HuH-7 (cell line): ENCODE measurements at regions not wholly inside any gene's neighbourhood (a gene's known extent, or its start where the extent isn't known, plus 50 kb on each side); places are given as distances from the start of the nearest gene placed in this dataset.
"Not testable (repeated sequence)": the region's sequence is repeated elsewhere in the genome, so short reads cannot be mapped to it uniquely, and the experiment has no call there.

Source experiments
- DNase-seq: peaks from one replicate; pipeline ENCODE4 v3.0.0; 2011; ENCODE audit warnings: low spot score

DNA sequence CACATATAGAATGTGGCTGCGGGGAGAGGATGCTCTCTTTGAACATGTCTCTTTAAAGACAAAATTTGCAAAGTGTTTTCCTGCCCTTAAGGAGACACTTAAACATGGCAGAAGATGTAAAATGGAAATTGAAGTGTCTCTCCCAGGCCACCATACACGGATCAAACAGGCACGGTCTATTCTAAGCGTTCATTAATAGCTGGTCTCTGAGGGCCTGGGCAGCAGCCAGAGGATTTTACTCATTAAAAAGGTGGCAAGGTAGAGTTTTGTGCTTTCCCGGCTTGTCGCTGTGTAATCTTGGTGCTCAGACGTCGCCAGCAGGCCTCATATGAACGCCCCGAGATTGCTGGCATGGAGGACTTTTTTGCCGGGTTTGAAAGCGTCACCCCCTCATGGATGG, 205.5 kb downstream of the EMX2 start:
- no peak for DNase-seq

DNA sequence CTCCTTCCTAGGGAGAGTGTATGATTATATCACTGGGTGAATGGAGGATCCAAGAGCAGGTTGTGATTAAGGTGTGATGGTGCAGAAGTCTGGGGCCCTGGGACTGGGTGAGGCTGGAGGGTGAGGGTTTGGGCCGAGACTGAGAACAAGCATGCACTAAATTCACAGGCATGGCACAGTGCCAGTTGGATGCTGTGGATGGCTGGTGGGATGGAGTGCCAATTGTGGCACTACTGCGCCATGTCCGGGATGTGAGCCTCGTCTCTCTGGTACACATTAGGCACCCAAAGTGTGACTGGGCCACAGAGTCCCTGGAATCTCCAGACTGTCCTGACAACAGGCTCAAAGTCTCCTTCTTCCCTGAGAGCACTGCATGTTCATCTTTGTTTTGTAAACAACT, 208.1 kb downstream of the EMX2 start:
- no peak for DNase-seq

DNA sequence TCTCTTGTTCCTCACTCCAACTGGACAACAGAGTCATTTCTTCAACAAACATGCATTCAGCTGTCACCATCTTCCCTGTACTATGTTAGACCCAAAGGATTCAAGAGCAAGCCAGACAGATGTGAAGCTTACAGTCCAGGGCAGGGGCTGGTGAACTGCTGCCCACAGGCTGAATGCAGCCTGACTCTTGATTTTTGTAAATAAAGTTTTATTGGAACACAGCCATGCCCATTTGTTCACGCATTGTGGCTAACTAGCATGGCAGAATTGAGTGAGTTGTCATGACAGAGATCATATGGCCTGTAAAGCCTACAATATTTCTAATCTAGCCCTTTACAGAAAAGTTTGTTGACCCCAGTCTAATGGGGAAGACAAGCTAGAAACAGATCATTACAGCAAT, 208.7 kb downstream of the EMX2 start:
- DNase-seq, result no peak

DNA sequence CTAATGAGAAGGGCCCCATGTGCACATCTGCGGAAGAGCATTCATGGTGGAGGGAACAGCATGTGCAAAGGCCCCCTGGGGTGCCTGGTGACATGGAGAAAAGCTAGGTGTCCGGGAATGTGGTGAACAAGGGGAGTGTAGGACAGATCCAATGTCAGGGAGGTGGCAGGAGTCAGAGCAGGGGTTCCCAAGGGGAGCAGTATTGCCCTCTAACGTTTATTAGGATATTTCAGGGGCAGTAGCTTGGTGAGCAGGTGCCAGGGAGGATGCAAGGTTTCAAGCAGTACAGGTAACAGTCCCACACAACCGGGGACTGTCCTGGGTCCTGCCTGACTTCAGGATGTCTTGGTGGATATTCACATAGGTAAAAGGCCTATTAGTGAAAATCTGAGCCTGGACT, 209.6 kb downstream of the EMX2 start:
- DNase-seq, result no peak

DNA sequence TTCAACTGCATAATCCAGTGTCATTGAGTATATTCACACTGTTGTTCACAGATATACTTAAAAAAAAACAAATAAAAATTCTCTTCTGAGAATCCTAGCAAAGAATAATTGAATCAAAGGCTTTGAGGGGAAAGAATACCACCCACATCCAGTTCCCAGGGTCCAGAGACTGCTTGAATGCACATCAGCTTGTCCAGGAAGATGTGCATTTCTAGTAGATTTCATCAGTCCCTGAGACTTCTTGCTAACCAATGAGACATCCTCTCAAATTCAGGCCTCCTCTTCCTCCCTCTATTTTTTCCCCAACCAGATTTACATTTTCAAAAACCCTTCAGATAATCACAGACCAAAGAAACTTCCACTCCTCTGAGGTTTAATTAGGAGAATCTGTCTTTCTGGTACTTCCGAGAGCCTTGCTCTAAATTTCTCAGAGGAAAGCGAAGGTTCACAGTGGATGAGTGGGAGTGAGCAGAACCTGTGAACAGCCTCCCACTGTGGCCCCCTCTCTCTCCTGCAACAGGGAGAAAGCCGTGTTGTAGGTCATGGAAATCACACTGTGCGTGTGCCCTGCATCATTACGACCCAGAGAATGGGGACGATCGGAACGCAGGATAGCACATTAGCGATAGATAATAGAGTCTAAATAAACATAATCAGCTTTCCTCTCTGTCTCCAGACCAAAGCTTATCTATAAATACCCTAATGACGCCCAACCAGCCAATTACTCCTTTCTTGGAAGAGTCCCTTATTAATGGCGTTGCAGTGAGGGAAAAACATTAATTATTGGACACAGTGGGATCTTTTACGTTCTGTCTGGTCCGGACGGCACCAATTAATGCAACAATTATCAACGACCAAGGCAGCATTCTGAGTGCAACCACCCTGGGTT, 212.5 kb downstream of the EMX2 start:
- no peak for DNase-seq

DNA sequence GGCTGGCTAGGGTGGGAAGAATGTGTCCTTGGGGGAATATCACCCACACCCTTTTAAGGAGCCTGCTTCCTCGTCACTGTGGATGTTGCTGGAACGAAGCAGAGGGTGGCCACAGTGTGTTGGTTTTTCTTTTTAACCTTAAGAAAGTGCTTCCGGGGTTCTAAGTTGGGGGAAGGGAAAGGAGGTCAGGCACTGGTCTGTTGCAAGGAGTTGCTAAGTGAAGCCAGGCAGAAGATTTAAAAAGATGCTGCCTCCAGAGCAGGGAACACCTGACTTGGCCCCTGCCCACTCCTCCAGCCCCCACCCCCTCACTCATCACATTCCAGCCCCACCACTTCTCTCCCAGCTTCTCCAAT, 213.1 kb downstream of the EMX2 start:
- DNase-seq, result no peak

DNA sequence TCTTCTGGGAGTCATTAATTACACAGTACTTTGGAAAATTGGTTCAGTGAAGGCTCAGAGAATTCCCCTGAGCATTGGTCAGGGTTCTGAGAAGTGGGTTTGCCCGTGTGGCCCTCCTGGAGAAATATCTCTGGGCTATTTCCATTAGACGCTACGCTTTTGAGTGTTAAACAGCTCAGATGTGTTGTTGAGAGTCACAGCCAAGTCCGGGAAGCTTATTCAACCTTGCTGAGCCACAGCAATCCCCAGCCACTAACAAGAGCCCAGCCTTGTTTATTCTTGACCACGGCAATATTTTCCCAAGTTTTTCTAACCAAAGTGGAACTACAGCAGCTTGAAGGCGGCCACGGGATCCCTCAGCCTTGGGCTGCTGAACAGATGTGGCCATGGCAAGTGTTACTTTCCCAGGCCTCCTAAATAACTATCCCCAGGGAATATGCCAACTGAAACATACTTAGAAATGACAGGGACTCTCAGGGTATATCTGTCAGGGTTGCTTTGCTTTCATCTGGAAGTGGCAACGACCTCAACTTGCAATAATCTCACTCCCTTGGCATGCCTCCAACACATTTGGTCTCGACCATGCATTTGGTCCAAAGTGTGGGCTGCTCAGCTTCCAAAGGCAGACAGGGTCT, 214.7 kb downstream of the EMX2 start:
- no peak for DNase-seq

DNA sequence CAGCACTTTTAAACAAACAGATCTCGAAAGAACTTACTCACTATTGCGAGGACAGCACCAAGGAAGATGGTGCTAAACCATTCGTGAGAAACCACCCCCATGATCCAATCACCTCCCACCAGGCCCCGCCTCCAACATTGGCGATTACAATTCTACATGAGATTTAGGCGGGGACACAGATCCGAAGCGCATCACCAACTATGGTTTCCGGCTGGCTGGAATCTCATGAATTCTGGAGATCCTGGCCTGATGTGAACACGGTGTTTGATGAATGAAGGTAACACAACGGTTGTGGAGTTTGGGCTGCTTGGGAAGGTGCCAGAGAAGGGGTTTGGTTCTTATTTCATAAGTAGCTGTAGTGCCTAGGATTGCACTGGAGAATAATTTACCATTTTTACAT, 216.7 kb downstream of the EMX2 start:
- DNase-seq, result no peak

DNA sequence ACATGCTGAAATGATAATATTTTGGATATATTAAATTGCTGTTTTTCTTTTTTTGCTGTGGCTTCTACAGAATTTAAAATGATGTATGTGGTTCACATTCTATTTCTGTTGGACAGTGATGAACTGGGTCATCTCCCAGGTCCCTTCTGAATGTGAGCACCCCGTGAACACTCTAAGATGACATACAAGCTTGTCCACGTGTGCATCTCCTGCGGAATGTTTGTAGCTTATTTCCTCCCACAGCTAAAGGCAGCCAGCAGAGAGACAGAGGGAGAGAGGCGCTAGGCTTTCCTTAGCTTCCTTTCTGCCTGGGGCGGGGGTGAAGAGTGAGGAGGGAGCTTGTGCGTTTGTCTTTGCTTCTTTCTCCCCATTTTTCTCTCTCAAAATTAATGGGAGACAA, 219.1 kb downstream of the EMX2 start:
- DNase-seq, result no peak

DNA sequence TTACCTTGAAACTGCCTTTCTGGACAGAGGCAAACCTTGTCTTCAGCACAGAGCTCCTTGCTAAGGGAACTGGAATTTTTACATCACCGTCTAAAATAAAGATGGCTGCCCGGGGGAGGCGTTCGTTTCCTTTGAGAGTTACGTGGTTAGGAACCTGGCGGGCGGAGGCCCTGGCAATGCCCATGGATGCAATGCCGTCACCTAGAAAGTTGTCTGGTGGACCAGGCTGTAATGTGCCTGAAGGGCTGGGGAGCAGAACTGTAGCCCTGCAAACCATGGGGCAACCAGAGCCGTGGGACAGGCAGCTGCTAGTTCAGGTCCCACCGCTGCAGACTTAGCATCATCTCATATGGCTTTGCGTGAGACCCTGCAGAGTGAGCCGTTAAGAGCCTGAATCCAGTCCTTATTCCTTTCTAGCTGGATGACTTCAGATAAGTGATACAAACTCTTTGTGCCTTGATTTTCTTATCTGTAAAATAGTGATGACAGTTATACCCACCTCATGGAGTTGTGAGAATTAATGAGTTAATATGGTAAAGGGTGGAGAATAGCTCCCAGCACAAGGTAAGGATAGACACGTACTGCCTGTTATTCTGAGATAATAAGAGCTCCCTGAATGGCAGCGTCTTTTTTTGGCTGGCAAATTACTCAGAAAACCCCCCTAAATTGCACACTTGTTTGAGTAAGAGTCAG, 219.7 kb downstream of the EMX2 start:
- DNase-seq, result no peak

DNA sequence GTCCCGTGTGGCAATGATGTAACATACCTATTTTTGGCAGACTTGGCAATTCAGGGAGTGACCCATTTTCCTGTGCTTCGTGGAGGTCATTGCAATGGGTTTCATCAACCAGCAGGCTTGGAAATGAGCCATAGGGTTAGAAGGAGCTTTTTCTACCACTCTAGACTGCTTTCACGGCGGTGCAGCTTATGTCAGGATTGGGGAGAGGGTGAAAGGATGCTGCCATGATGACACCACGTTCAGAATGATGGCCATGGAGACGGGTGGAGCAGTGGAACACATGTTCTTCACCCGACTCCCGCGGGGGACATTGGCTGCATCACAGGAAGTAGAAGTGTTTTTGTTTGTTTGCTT, 220.2 kb downstream of the EMX2 start:
- no peak for DNase-seq

DNA sequence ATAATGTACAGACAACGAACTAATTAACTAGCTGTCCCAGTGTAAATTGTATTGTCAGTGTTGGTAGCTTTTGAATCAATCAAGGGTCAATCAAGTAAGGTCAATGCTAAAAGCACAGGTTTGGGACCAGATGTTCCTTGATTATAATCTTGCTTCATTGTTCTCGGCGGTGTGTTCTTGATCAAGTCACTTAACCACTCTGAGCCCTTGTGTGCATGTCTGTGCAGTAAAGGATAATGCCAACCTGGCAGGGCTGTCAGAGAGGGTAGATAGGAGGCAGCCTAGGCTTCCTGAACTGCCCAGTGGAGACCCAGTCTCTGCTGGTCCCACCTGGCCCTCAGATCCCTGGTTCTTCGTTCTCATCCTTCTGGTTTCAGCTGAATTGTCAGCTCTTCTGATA, 221.0 kb downstream of the EMX2 start:
- no peak for DNase-seq

DNA sequence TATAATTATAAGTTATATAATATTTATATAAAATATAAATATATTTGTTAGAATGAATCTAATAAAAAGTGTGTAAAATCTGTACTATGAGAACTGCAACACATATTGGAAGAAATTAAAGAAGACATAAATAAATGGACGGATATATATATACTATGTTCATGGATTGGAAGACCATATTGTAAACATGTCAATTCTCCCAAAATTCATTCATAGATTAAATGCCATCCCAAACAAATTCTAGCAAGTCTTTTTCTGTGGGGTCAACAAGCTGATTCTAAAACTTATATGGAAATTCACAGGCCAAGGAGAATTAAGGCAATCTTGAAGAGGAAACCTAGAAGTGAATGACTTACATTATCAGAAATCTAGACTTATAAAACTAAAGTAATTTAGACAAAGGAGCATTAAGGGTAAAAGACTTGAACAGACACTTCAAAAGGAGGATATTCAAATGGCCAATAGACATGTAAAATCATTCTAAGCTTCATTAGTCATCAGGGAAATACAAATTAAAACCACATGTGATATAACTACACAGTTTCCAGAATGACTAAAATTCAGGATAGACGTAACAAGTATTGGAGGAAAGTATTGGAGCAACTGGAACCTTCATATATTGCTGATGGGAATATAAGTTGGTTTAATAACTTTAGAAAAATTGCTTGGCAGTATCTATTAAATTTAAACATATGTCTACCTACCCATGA, 225.9 kb downstream of the EMX2 start:
- DNase-seq, result no peak

DNA sequence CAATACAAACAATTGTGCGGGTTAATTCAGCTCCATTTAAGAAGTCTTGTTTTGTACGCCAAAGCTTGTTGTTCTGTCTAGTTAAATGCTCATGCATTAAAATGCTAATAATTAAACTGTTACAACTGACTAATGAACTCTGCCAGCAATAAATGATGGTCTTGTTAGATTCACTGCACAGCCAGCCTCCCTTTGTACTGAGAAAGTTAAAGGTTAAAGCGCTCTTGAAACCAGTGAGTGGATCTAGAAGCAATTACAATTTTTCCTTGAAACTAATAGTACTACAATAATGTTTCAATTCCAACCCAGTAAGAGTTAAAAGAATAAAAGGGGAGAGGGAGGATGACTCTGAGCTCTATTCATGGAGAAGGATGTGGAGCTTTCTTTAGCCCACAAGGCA, 233.0 kb downstream of the EMX2 start:
- DNase-seq, result no peak

DNA sequence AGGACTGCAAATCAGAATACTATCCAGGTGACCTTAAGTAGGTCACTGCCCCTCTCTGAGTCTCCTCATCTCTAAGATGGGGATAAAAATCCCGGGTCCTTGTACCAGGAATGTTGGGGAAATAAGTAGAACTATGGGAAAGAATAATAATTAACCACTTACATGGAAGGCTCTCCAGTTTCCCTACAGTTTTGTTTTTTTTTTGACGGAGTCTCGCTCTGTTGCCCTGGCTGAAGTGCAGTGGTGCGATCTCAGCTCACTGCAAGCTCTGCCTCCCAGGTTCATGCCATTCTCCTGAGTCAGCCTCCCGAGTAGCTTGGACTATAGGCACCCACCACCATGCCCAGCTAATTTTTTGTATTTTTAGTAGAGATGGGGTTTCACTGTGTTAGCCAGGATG, 234.7 kb downstream of the EMX2 start:
- not testable (repeated sequence) for DNase-seq

DNA sequence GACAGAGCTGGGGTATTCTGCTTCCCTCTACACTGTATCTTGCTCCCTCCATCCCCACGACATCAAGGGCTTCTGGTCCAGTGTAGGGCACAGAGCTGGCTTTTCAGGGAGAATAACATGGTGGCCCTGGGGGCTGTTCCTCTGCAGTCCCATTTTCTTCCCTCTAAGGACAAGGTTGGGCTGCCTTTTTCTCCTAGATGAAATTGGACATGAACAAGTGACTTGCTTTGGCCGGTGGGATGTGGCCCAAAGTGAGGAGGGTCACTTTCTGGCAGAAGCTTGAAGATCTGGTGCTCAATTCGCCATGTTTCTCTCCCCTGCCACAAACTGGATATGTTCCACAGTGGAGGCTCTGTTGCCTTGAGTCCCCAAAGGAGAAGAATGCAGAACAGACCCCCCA, 235.7 kb downstream of the EMX2 start:
- DNase-seq, result no peak

DNA sequence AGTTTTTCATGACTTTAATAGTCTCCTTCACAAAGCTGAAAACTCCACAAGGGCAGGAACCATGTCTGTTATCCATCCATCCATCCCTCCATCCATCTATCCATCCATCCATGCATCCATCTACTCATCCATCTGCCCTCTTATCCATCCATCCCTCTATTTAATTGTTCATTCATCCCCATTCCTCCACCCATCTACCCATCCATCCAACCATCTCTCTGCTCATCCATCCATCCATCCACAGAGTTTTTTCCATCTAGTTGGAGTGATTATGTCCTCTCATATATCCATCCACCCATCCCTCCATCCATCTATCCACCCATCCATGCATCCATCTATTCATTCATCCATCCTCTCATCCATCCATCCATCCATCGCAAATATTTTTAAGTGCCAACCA, 237.9 kb downstream of the EMX2 start:
- DNase-seq, result no peak

DNA sequence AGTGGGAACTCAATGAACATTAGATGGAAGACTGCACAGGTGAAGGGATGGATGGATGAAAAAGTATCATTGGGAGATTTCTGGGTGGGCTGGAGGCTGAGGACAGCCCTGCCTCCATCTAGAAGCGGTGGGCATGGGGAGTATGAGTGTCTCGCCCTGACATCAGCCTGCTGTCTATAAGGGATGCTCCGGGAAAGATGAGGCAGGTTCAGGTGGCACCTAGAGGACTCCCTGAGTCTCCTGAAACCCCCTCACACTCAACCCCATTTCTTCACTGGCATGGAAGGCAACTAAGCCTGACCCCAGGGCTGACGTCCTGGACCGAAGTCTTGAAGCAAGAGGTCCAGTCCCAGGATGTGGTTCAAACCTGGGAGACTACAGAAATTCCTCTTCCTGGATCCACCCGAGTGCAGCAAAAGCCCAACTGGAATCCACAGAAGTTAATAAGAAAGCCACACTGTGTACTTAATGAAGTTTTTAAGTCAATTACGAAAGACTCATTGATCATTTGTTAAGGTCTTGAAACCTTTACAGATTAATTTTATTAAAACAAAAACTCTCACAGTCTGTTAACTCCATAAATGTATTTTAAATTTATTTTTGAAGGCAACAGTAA, 238.8 kb downstream of the EMX2 start:
- DNase-seq, result no peak

DNA sequence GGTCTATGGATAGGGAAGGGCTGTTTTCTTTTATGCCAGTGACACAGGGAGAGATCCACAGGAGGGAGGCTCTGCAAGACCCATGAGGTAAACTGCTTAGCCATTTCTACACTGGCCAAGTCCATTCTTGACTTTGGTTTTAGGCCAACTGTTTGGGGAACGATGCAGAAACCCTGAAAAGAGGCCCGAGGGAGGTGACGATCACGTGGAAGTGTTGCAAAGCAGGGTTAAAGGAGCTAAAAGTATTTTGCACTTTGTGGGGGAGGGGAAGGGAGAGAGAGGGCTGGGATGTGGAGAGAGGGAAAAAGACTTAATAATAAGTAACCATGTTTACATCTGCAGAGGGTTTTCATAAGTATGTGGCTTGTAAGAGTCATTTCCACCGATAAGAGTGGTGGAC, 239.7 kb downstream of the EMX2 start:
- DNase-seq, result no peak

DNA sequence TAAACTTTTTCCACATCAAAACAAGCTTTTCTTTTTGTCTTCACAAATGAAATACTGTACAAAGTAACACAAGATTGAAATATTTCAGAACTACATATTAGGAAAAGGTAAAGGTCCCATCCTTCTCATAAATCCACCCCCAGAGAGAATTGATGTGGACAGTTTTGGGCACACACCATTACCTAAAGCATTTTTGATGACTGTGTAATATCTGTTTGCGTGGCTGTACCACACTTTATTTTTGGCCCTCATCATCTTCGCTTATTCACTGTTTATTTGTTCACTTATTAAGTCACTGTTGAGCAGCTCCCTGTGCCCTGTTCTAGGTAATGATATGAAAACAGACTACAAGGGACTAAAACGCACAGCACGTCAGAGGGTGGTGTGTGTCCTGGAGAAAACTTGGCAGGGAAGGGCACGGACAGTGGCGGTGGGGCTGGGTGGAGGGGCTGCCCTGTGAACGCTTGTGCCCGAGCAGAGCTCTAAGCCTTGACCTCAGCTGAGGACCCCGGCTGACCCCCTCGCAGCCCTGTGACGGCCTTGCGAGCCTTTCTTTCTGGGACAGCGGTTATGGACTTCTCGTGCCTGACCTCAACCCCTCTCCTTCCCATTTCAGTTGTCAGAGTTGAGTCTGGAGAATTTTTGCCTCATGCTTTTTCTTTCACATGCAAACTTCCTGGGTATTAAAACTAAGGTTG, 241.3 kb downstream of the EMX2 start:
- DNase-seq, result no peak

DNA sequence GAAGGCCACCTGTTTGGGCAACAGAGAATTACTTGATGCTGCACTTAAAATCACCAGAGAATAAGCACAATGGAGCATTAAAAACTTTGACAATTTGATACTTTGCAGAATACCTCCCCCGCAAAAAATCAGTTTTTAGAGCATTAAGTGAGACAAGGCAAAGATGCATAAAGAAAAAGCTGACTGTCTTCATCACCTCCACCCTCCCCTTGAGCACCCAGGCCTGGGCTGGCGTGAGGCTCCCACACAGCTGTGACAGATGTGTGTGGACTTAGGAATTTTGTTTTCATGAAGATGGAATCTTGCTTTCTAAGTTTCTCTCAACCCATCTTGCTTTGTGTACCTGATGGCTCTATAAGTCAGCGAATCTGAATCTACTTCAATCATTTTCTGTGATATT, 242.2 kb downstream of the EMX2 start:
- DNase-seq, result no peak

DNA sequence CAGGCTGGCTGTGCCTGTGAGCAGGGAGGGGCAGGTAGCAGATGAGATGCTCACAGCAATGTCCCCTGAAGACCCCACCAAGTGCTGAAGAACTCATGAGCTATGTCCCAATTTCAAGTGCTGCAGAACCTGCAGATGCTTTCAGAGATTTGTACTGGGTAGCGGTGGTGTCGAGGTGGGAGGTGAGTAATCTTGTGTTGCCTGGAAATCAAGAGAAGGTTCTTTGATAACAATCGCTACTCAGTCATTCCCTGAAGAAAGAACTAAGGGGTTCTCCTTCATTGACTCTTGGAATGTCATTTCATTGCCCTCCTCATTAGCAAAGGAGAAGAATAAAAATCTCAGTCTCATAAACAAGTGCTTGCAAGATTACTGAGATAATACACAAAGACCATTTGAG, 246.4 kb downstream of the EMX2 start:
- DNase-seq, result no peak
